D721Med (cell line): ENCODE measurements at regions not wholly inside any gene's neighbourhood (a gene's known extent, or its start where the extent isn't known, plus 50 kb on each side); places are given as distances from the start of the nearest gene placed in this dataset.

Experiments used
- DNase-seq: peaks from one replicate; pipeline ENCODE4 v3.0.0; 2011; ENCODE audit warnings: low spot score; ENCODE audit not compliant: insufficient read length
- FAIRE-seq: peaks from 2 replicates; lab custom pipeline; 2011; peaks lifted over from hg19 to GRCh38; lab: Jason Lieb, UNC
- CTCF ChIP-seq: IDR thresholded peaks from 2 replicates; pipeline ENCODE4 v1.5.1; 2012; ENCODE audit warnings: mild to moderate bottlenecking, control low read depth; ENCODE audit not compliant: insufficient read depth; ENCODE audit errors: missing control alignments

GRCh38 chr12:102730996-102731395 lies 186.0 kb downstream of the PAH start:
- DNase-seq, result no peak
- TF ChIP-seq CTCF, result no peak
- no peak for FAIRE-seq

GRCh38 chr12:102728506-102729242 lies 188.4 kb downstream of the PAH start:
- no peak for TF ChIP-seq CTCF
- DNase-seq, result no peak
- no peak for FAIRE-seq

GRCh38 chr12:102726686-102727085 lies 190.4 kb downstream of the PAH start:
- no peak for TF ChIP-seq CTCF
- DNase-seq (no peak), FAIRE-seq (no peak)

GRCh38 chr12:102722147-102722546 lies 194.9 kb downstream of the PAH start:
- no peak for DNase-seq
- TF ChIP-seq CTCF, result no peak
- FAIRE-seq, result no peak

GRCh38 chr12:102708108-102708507 lies 208.9 kb downstream of the PAH start:
- FAIRE-seq (no peak), DNase-seq (no peak)
- no peak for TF ChIP-seq CTCF

GRCh38 chr12:102702447-102703114 lies 214.5 kb downstream of the PAH start:
- FAIRE-seq (no peak), DNase-seq (no peak)
- peak; percentile 57 for TF ChIP-seq CTCF

- FAIRE-seq (no peak), DNase-seq (no peak)
- TF ChIP-seq CTCF, result no peak
These were observed 215.7 kb upstream of the IGF1 start for GRCh38 chr12:102696045-102696444.
